GM12865 (cell line): ENCODE measurements at regions not wholly inside any gene's neighbourhood (a gene's known extent, or its start where the extent isn't known, plus 50 kb on each side); places are given as distances from the start of the nearest gene placed in this dataset.

Experiments used
- DNase-seq: peaks from one replicate; pipeline ENCODE4 v3.0.0; 2010; ENCODE audit warnings: low read depth
- H3K4me3 ChIP-seq: 2 replicates; pipeline ENCODE4 v1.5.1; 2011; ENCODE audit warnings: mild to moderate bottlenecking, low read depth, low read length, control low read depth
- TF ChIP-seq, protein P1 (sequence below): IDR thresholded peaks from 2 replicates; pipeline ENCODE4 v1.5.1; 2011; ENCODE audit warnings: low read length, control low read depth, low read depth, inconsistent platforms; ENCODE audit not compliant: insufficient read depth; ENCODE audit errors: missing control alignments

DNA sequence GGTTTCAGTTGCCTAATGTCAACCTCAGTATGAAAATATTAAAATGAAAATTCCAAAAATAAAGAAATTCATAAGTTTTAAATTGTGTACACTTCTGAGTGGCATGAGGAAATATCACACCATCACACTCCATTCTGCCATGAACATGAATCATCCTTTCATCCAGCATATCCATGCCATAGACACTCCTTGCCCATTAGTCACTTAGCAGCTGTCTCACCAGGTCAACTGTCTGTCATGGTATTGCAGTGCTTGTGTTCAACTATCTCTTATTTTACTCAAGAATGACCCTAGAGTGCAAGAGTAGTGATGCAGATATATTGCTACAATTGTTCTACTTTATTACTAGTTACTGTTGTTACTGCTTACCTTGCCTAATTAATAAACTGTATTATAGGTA lies 712.4 kb downstream of the EPHA7 start:
- no peak for DNase-seq
- no peak overlapping the region for H3K4me3 ChIP-seq
- TF ChIP-seq, protein P1, sequence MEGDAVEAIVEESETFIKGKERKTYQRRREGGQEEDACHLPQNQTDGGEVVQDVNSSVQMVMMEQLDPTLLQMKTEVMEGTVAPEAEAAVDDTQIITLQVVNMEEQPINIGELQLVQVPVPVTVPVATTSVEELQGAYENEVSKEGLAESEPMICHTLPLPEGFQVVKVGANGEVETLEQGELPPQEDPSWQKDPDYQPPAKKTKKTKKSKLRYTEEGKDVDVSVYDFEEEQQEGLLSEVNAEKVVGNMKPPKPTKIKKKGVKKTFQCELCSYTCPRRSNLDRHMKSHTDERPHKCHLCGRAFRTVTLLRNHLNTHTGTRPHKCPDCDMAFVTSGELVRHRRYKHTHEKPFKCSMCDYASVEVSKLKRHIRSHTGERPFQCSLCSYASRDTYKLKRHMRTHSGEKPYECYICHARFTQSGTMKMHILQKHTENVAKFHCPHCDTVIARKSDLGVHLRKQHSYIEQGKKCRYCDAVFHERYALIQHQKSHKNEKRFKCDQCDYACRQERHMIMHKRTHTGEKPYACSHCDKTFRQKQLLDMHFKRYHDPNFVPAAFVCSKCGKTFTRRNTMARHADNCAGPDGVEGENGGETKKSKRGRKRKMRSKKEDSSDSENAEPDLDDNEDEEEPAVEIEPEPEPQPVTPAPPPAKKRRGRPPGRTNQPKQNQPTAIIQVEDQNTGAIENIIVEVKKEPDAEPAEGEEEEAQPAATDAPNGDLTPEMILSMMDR: no peak

DNA sequence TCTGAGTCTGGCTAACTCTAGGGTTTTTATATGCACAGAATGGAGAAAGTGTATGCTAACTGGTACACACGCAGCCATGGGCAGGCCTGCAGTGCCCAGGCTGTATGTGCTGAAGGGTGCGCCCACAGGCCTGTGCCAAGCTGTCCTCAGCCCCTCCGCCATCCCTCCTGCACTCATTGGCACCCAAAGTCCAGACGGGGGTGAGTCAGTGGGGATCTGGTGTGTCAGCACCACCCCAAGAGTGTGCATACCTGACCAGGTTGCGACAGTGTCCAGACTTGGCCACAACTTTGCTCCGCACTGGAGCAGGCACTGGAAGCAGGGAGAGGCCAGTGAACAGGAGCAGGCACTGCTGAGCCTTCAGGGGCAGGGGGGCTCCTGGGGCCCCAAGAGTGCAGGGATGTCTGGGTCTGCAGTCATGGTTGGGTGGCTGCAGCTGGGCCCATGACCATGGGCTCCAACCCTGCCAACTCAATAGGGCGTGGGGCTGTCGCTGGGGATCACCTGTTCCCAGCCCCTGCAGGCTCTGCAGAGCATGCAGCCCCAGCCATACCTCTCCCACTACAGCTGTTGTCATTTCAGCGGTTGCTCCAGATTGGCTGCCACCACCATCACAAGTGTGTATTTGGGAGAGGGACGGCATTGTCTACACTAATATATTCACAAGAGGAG lies 717.8 kb downstream of the EPHA7 start:
- TF ChIP-seq, protein P1: no peak
- no peak overlapping the region for H3K4me3 ChIP-seq

DNA sequence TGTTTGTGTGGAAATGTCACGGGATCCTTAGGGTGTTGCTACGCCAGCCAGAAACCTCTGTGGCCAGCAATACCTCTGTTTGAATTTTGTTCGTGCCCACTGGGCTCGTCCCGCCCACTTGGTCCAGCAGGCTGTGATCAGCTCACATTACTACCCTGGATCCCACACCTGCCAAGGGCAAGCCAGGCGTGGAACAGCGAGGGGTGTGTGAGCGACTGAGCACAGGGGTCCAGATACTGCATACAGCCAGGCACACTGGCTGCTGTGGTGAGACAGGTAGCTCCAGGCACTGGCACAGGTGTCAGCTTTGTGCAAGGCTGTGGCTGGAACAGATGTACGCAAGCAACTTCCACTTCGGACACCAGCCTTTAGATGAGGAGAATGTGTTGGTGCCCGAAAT lies 718.9 kb downstream of the EPHA7 start:
- no peak overlapping the region for H3K4me3 ChIP-seq
- TF ChIP-seq, protein P1: no peak
- DNase-seq: no peak

More for the DNA sequence above, 717.8 kb downstream of the EPHA7 start:
- no peak for DNase-seq

DNA sequence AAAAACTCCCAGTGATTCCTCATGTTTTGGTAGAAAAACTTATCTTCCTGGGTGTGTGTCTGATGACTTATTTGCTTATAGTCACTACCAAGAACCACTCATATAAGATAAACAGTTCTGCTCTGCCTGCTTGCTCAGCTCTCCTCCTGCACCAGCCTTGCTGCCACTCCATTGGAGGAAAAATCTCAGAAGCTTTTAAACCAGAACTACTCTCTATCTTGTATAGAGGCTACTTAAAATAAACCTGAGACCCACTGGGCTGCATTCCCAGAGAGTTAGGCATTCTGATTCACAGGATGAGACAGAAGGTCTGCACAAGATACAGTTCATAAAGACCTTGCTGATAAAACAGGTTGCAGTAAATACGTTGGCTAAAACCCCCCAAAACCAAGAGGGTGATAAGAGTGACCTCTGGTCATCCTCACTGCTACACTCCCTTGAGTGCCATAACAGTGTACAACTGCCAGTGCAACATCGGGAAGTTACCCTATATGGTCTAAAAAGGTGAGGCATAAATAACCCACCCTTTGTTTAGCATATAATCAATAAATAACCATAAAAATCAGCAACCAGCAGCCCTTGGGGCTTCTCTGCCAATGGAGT lies 728.3 kb downstream of the EPHA7 start:
- TF ChIP-seq, protein P1: no peak
- DNase-seq: no peak
- no peak overlapping the region for H3K4me3 ChIP-seq

DNA sequence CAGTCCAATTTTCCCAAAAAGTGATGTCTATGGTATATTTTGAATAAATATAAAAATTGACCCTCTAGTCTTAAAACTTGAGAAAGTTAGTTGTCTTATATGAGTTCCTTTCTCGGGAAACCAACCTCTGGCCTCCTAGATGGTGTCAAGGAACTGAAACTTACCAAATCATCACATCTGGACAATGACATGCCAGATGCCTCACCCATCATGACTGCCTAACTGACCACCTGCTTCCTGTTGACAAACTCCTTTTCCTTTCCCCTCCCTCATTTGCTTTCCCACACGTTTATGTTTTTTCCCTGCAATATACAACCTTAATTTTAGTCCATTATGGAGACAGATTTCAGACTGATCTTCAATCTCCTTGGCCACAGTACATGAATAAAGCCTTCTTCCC lies 731.0 kb downstream of the EPHA7 start:
- H3K4me3 ChIP-seq: no peak overlapping the region
- TF ChIP-seq, protein P1: no peak
- peak; percentile 15 for DNase-seq

DNA sequence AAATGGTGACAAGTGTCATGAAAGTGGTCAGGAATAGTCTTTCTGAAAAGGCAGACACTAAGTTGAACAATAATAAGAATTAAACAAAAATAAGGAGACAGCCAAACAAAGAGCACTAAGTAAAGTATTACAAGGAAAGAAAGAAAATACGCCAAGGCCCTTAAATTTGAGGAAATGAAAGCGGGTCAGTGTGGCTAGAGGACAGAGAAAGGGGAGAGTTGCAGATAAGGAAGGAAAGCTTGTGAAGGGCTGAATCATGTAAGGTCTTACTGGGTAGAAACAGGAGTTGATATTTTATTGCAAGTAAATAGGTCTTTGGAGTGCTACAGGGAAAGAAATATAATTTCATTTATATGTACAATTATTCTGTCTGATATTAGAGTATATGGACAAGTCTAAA lies 732.1 kb downstream of the EPHA7 start:
- TF ChIP-seq, protein P1: no peak
- no peak overlapping the region for H3K4me3 ChIP-seq
- DNase-seq: peak; percentile 3

DNA sequence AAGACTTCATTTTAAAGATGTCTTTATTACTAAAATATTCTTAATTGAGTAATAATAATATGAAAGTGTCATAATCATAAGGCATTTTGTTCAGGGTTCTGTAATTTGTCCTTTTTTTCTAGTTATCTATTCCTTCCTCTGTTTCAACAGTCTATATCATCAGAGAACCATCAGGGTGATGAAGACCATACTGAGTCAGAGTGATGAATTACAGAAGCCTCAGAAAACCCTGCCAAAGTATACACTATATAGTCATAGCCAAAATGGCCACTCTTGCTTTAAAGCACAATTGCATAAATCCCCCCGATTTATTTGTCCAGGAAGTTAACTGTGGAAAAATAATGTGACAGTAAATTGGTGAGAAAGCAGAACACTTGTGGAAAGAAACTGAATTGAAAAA lies 735.0 kb downstream of the EPHA7 start:
- DNase-seq: no peak
- TF ChIP-seq, protein P1: no peak
- H3K4me3 ChIP-seq: no peak overlapping the region
